ENCODE measurements at regions not wholly inside any gene's neighbourhood (a gene's known extent, or its start where the extent isn't known, plus 50 kb on each side); places are given as distances from the start of the nearest gene placed in this dataset.

DNA sequence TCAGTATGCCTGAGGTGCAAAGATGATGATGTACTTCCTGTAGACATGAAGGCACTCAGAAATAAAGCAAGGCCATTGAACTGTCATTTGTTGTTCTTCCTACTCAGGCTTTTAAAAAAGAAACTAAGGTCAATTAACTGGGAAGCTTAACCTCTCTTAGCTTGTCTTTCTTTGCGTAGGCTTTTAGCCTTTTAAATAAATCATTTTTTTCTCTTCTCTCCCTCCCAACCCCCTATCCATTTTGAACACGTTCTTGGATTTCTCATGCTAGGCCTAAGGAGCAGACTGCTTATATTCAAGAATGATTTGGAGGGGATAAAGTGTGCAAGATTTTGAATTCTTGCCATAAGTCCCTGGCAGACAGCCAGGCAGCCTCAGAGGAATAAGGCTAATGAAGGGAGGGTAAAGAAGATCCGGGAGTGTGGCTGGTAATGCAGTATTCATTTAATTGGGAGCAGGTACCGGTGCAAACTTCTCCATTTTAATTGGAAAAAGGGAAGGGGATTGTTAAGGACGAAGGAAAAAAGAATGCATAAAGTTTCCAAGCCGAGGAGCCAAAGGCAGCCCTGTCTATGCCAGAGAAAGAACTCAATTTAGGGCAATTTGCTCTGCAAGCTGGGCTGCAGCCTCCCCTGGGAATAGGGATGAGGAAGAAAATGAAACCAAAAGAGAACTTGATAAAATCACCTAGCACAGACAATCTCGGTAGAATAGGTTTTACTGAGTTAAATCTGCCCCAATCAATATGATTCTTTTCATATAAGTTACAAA, 343.8 kb upstream of the MMS22L start:
- TF ChIP-seq, protein P1, sequence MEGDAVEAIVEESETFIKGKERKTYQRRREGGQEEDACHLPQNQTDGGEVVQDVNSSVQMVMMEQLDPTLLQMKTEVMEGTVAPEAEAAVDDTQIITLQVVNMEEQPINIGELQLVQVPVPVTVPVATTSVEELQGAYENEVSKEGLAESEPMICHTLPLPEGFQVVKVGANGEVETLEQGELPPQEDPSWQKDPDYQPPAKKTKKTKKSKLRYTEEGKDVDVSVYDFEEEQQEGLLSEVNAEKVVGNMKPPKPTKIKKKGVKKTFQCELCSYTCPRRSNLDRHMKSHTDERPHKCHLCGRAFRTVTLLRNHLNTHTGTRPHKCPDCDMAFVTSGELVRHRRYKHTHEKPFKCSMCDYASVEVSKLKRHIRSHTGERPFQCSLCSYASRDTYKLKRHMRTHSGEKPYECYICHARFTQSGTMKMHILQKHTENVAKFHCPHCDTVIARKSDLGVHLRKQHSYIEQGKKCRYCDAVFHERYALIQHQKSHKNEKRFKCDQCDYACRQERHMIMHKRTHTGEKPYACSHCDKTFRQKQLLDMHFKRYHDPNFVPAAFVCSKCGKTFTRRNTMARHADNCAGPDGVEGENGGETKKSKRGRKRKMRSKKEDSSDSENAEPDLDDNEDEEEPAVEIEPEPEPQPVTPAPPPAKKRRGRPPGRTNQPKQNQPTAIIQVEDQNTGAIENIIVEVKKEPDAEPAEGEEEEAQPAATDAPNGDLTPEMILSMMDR (IDR thresholded peaks at IDR 0.05; ENCODE audit: insufficient read depth, low read depth, low read length) = no peak
- TF ChIP-seq EZH2 (IDR thresholded peaks at IDR 0.05; ENCODE audit: insufficient read depth, low read length) = no peak
